NT2/D1 (cell line): ENCODE measurements at regions not wholly inside any gene's neighbourhood (a gene's known extent, or its start where the extent isn't known, plus 50 kb on each side); places are given as distances from the start of the nearest gene placed in this dataset.

Source experiments
- DNase-seq: peaks from one replicate; pipeline ENCODE4 v3.0.0-alpha.2; 2011; ENCODE audit warnings: low read depth, low spot score
- H3K27me3 ChIP-seq: 2 replicates; pipeline ENCODE4 v1.6.0; 2011; ENCODE audit warnings: mild to moderate bottlenecking; ENCODE audit not compliant: insufficient read length, insufficient read depth
- H3K36me3 ChIP-seq: 2 replicates; pipeline ENCODE4 v1.6.1; 2011; ENCODE audit warnings: mild to moderate bottlenecking, low read length, mixed read lengths; ENCODE audit not compliant: insufficient read depth, insufficient read length
- H3K4me1 ChIP-seq: 2 replicates; pipeline ENCODE4 v1.5.1; 2011; ENCODE audit not compliant: insufficient read depth, insufficient read length
- H3K4me3 ChIP-seq: 2 replicates; pipeline ENCODE4 v1.5.1; 2011; ENCODE audit warnings: low read depth; ENCODE audit not compliant: insufficient read length
- H3K9ac ChIP-seq: 2 replicates; pipeline ENCODE4 v1.6.0; 2011; ENCODE audit warnings: low read depth; ENCODE audit not compliant: insufficient read length
- H3K9me3 ChIP-seq: 2 replicates; pipeline ENCODE4 v1.5.1; 2011; ENCODE audit warnings: mild to moderate bottlenecking, low read length; ENCODE audit not compliant: insufficient read depth
- SUZ12 ChIP-seq: IDR thresholded peaks from 2 replicates; pipeline ENCODE4 v1.6.1; 2011; ENCODE audit not compliant: insufficient read length, insufficient read depth; ENCODE audit errors: extremely low read depth
- YY1 ChIP-seq: IDR thresholded peaks from 2 replicates; pipeline ENCODE4 v1.6.1; 2011; ENCODE audit not compliant: insufficient read length, insufficient read depth
- ZNF274 ChIP-seq: IDR thresholded peaks from 2 replicates; pipeline ENCODE4 v1.6.1; 2011; ENCODE audit warnings: mild to moderate bottlenecking, low read depth, low read length

- TF ChIP-seq ZNF274, result no peak
- TF ChIP-seq SUZ12, result no peak
- no peak for TF ChIP-seq YY1
- no peak for DNase-seq
- H3K9me3 ChIP-seq, result no peaks in the 10 kb centered on the region
These were observed 51.0 kb upstream of the VEGFC start for GRCh38 chr4:176843710-176844109.

GRCh38 chr4:176844448-176844847, 51.7 kb upstream of the VEGFC start:
- DNase-seq, result no peak
- Histone ChIP-seq H3K36me3 (no peaks in the 10 kb centered on the region), H3K9ac (no peak overlapping the region), H3K27me3 (no peaks in the 10 kb centered on the region), H3K4me1 (no peaks in the 10 kb centered on the region), H3K9me3 (no peaks in the 10 kb centered on the region), H3K4me3 (no peak overlapping the region)
- TF ChIP-seq ZNF274 (no peak), YY1 (no peak), SUZ12 (no peak)

More at GRCh38 chr4:176843710-176844109, 51.0 kb upstream of the VEGFC start:
- no peaks in the 10 kb centered on the region for H3K4me1 ChIP-seq
- H3K36me3 ChIP-seq, result no peaks in the 10 kb centered on the region
- no peak overlapping the region for H3K4me3 ChIP-seq
- no peaks in the 10 kb centered on the region for H3K27me3 ChIP-seq
- no peak overlapping the region for H3K9ac ChIP-seq

- Histone ChIP-seq H3K9me3 (no peaks in the 10 kb centered on the region), H3K9ac (no peak overlapping the region), H3K4me3 (no peak overlapping the region), H3K4me1 (no peaks in the 10 kb centered on the region), H3K27me3 (no peaks in the 10 kb centered on the region), H3K36me3 (no peaks in the 10 kb centered on the region)
- DNase-seq, result no peak
- TF ChIP-seq ZNF274, result no peak
- TF ChIP-seq SUZ12, result no peak
- no peak for TF ChIP-seq YY1
These were observed 52.9 kb upstream of the VEGFC start for GRCh38 chr4:176845636-176846035.

GRCh38 chr4:176849076-176849475, 56.4 kb upstream of the VEGFC start:
- no peak for DNase-seq
- Histone ChIP-seq H3K9me3 (no peaks in the 10 kb centered on the region), H3K4me1 (no peaks in the 10 kb centered on the region), H3K27me3 (no peaks in the 10 kb centered on the region), H3K4me3 (no peak overlapping the region), H3K9ac (no peak overlapping the region), H3K36me3 (no peaks in the 10 kb centered on the region)
- TF ChIP-seq YY1 (no peak), SUZ12 (no peak), ZNF274 (no peak)

- H3K4me1 ChIP-seq, result no peaks in the 10 kb centered on the region
- no peaks in the 10 kb centered on the region for H3K36me3 ChIP-seq
- H3K4me3 ChIP-seq, result no peak overlapping the region
- no peak for DNase-seq
- TF ChIP-seq ZNF274, result no peak
- H3K27me3 ChIP-seq, result no peaks in the 10 kb centered on the region
- H3K9me3 ChIP-seq, result no peaks in the 10 kb centered on the region
- H3K9ac ChIP-seq, result no peak overlapping the region
These were observed 57.7 kb upstream of the VEGFC start for GRCh38 chr4:176850436-176850835.

- no peaks in the 10 kb centered on the region for H3K27me3 ChIP-seq
- H3K4me3 ChIP-seq, result no peak overlapping the region
- TF ChIP-seq SUZ12, result no peak
- TF ChIP-seq YY1, result no peak
- TF ChIP-seq ZNF274, result no peak
- no peaks in the 10 kb centered on the region for H3K36me3 ChIP-seq
- no peaks in the 10 kb centered on the region for H3K4me1 ChIP-seq
- no peaks in the 10 kb centered on the region for H3K9me3 ChIP-seq
- H3K9ac ChIP-seq, result no peak overlapping the region
- no peak for DNase-seq
These were observed 63.7 kb upstream of the VEGFC start for GRCh38 chr4:176856421-176856820.

- Histone ChIP-seq H3K4me1 (no peaks in the 10 kb centered on the region), H3K9me3 (no peaks in the 10 kb centered on the region), H3K36me3 (no peaks in the 10 kb centered on the region), H3K27me3 (no peaks in the 10 kb centered on the region), H3K4me3 (no peak overlapping the region), H3K9ac (no peak overlapping the region)
- no peak for DNase-seq
- TF ChIP-seq YY1 (no peak), ZNF274 (no peak), SUZ12 (no peak)
These were observed 66.1 kb upstream of the VEGFC start for GRCh38 chr4:176858839-176859238.

- no peak overlapping the region for H3K4me3 ChIP-seq
These were observed 71.5 kb upstream of the VEGFC start for GRCh38 chr4:176864238-176864637.

More at GRCh38 chr4:176864238-176864637, 71.5 kb upstream of the VEGFC start:
- H3K27me3 ChIP-seq, result no peaks in the 10 kb centered on the region
- DNase-seq, result no peak
- no peak for TF ChIP-seq YY1
- no peak for TF ChIP-seq ZNF274
- no peak for TF ChIP-seq SUZ12
- no peaks in the 10 kb centered on the region for H3K9me3 ChIP-seq
- H3K36me3 ChIP-seq, result no peaks in the 10 kb centered on the region
- no peak overlapping the region for H3K9ac ChIP-seq
- no peaks in the 10 kb centered on the region for H3K4me1 ChIP-seq
